ENCODE measurements at regions not wholly inside any gene's neighbourhood (a gene's known extent, or its start where the extent isn't known, plus 50 kb on each side); places are given as distances from the start of the nearest gene placed in this dataset.

GRCh38 chr15:69902414-69903062 lies 195.2 kb downstream of the TLE3 start:
- TF ChIP-seq CTCF (conservative IDR thresholded peaks at IDR 0.05; ENCODE audit: low read depth, low read length), result no peak
- DNase-seq (ENCODE audit: low read depth), result no peak
- no peak overlapping the region for H3K4me3 ChIP-seq (ENCODE audit: low read depth, low read length)

- no peak for DNase-seq (ENCODE audit: low read depth)
- TF ChIP-seq CTCF (conservative IDR thresholded peaks at IDR 0.05; ENCODE audit: low read depth, low read length), result no peak
- H3K4me3 ChIP-seq (ENCODE audit: low read depth, low read length), result no peak overlapping the region
These were observed 193.9 kb downstream of the TLE3 start for GRCh38 chr15:69903470-69904469.

- no peak overlapping the region for H3K4me3 ChIP-seq (ENCODE audit: low read depth, low read length)
- DNase-seq (ENCODE audit: low read depth), result no peak
- no peak for TF ChIP-seq CTCF (conservative IDR thresholded peaks at IDR 0.05; ENCODE audit: low read depth, low read length)
These were observed 191.2 kb downstream of the TLE3 start for GRCh38 chr15:69906256-69907185.

- no peak for TF ChIP-seq CTCF (conservative IDR thresholded peaks at IDR 0.05; ENCODE audit: low read depth, low read length)
- no peak for DNase-seq (ENCODE audit: low read depth)
These were observed 189.7 kb downstream of the TLE3 start for GRCh38 chr15:69908060-69908459.

GRCh38 chr15:69908590-69909420 lies 188.9 kb downstream of the TLE3 start:
- TF ChIP-seq CTCF (conservative IDR thresholded peaks at IDR 0.05; ENCODE audit: low read depth, low read length), result no peak
- no peak overlapping the region for H3K4me3 ChIP-seq (ENCODE audit: low read depth, low read length)
- no peak for DNase-seq (ENCODE audit: low read depth)

More at GRCh38 chr15:69908060-69908459, 189.7 kb downstream of the TLE3 start:
- no peak overlapping the region for H3K4me3 ChIP-seq (ENCODE audit: low read depth, low read length)

Measured in epithelial cell of proximal tubule (primary cell).